Keratinocyte (primary cell): ENCODE measurements at regions not wholly inside any gene's neighbourhood (a gene's known extent, or its start where the extent isn't known, plus 50 kb on each side); places are given as distances from the start of the nearest gene placed in this dataset.

Experiments
- DNase-seq: peaks from one replicate; pipeline ENCODE4 v3.0.0-alpha.2; 2011; ENCODE audit warnings: low read depth, missing footprints, low spot score
- FAIRE-seq: peaks from 2 replicates; lab custom pipeline; 2011; peaks lifted over from hg19 to GRCh38; lab: Jason Lieb, UNC
- H2AFZ ChIP-seq: 2 replicates; pipeline ENCODE4 v1.6.0; 2012; ENCODE audit warnings: low read length, control low read depth, inconsistent platforms; ENCODE audit not compliant: control insufficient read depth
- H3K27ac ChIP-seq: 2 replicates; pipeline ENCODE4 v1.5.1; 2011; ENCODE audit warnings: low read length; ENCODE audit not compliant: control insufficient read depth, insufficient read depth
- H3K27me3 ChIP-seq: 3 replicates; pipeline ENCODE4 v1.6.0; 2011; ENCODE audit warnings: low read length; ENCODE audit not compliant: control insufficient read depth, insufficient read depth; ENCODE audit errors: extremely low read depth
- H3K36me3 ChIP-seq, 2 experiments: 2 replicates in 1 of 2; 3 replicates in 1 of 2; pipeline ENCODE4 v1.5.1; 2011; ENCODE audit warnings: low read length in 2 of 2, mild to moderate bottlenecking in 1 of 2; ENCODE audit not compliant: control insufficient read depth in 2 of 2, insufficient read depth in 2 of 2; ENCODE audit errors: extremely low read depth in 1 of 2
- H3K4me1 ChIP-seq: 3 replicates; pipeline ENCODE4 v1.5.1; 2011; ENCODE audit warnings: low read length; ENCODE audit not compliant: control insufficient read depth, insufficient read depth; ENCODE audit errors: extremely low read depth
- H3K4me2 ChIP-seq: 3 replicates; pipeline ENCODE4 v1.6.0; 2011; ENCODE audit warnings: low read depth, low read length; ENCODE audit not compliant: control insufficient read depth, insufficient read depth; ENCODE audit errors: extremely low read depth
- H3K4me3 ChIP-seq, 3 experiments: fragments of 200-600 bp in 1 of 3; sonication (generic) in 1 of 3; 2 replicates in 2 of 3; 3 replicates in 1 of 3; pipeline ENCODE4 v1.5.1; 2011 to 2016; ENCODE audit warnings: low read length in 3 of 3, mild to moderate bottlenecking in 3 of 3, control low read depth in 2 of 3, inconsistent platforms in 1 of 3, low read depth in 1 of 3, mixed read lengths in 1 of 3, mixed run types in 1 of 3, moderate library complexity in 1 of 3; ENCODE audit not compliant: control insufficient read depth in 2 of 3, insufficient read depth in 2 of 3; ENCODE audit errors: extremely low read depth in 1 of 3
- H3K79me2 ChIP-seq: 2 replicates; pipeline ENCODE4 v1.6.0; 2012; ENCODE audit warnings: low read length; ENCODE audit not compliant: control insufficient read depth, insufficient read depth
- H3K9ac ChIP-seq: 3 replicates; pipeline ENCODE4 v1.6.0; 2011; ENCODE audit warnings: low read length; ENCODE audit not compliant: control insufficient read depth, insufficient read depth; ENCODE audit errors: extremely low read depth
- H3K9me1 ChIP-seq: 3 replicates; pipeline ENCODE4 v1.6.0; 2011; ENCODE audit warnings: low read length; ENCODE audit not compliant: control insufficient read depth, insufficient read depth; ENCODE audit errors: extremely low read depth
- H3K9me3 ChIP-seq: 2 replicates; pipeline ENCODE4 v1.5.1; 2012; ENCODE audit warnings: low read depth, low read length; ENCODE audit not compliant: control insufficient read depth
- H4K20me1 ChIP-seq: 3 replicates; pipeline ENCODE4 v1.6.0; 2011; ENCODE audit warnings: low read length; ENCODE audit not compliant: control insufficient read depth, insufficient read depth; ENCODE audit errors: extremely low read depth
- CTCF ChIP-seq, 3 experiments: IDR thresholded peaks in 1 of 3; conservative IDR thresholded peaks in 1 of 3; optimal IDR thresholded peaks in 1 of 3; 2 replicates in 2 of 3; 3 replicates in 1 of 3; pipeline versions ENCODE3 to v1.5.1; 2011; ENCODE audit warnings: low read length in 3 of 3, mild to moderate bottlenecking in 3 of 3, moderate library complexity in 2 of 3, control low read depth in 1 of 3, inconsistent platforms in 1 of 3; ENCODE audit not compliant: insufficient read depth in 2 of 3; ENCODE audit errors: extremely low read depth in 1 of 3
- EZH2 ChIP-seq: IDR thresholded peaks from one replicate; pipeline ENCODE4 v1.6.1; 2012; ENCODE audit warnings: inconsistent platforms, mild to moderate bottlenecking, low read length, moderate library complexity
- dilution Hi-C: fragments of 300-500 bp; cut with MboI; formaldehyde crosslinking; loops from one replicate; pipeline ENCODE4 v1.7.0; 2020; ENCODE audit warnings: low sequenced_read_pairs; ENCODE audit not compliant: extremely low pct_ligation_motif_present

- no peak for FAIRE-seq
- dilution Hi-C loops = no loop called here
These were observed 267.6 kb downstream of the GPAM start for GRCh38 chr10:111916011-111916410.

GRCh38 chr10:111921821-111922220, 261.7 kb downstream of the GPAM start:
- FAIRE-seq (no peak), DNase-seq (no peak)
- H3K4me3 ChIP-seq = no peak overlapping the region
- dilution Hi-C loops = no loop called here
- no peaks in the 10 kb centered on the region for H4K20me1 ChIP-seq
- no peaks in the 10 kb centered on the region for H3K36me3 ChIP-seq
- no peaks in the 10 kb centered on the region for H3K9me3 ChIP-seq
- H3K4me2 ChIP-seq = no peak overlapping the region
- no peak overlapping the region for H2AFZ ChIP-seq
- H3K9me1 ChIP-seq = no peaks in the 10 kb centered on the region
- no peaks in the 10 kb centered on the region for H3K79me2 ChIP-seq
- no peak overlapping the region for H3K27ac ChIP-seq
- TF ChIP-seq CTCF (optimal IDR thresholded peaks at IDR 0.05 in 1 of 3, IDR thresholded peaks at IDR 0.05 in 1 of 3, conservative IDR thresholded peaks at IDR 0.05 in 1 of 3; ENCODE audit: extremely low read depth in 1 of 3, insufficient read depth in 2 of 3, low read length in 3 of 3) (no peak), EZH2 (no peak)
- H3K4me1 ChIP-seq = no peaks in the 10 kb centered on the region
- no peak overlapping the region for H3K9ac ChIP-seq
- no peaks in the 10 kb centered on the region for H3K27me3 ChIP-seq

More at GRCh38 chr10:111916011-111916410, 267.6 kb downstream of the GPAM start:
- TF ChIP-seq EZH2 (no peak), CTCF (optimal IDR thresholded peaks at IDR 0.05 in 1 of 3, IDR thresholded peaks at IDR 0.05 in 1 of 3, conservative IDR thresholded peaks at IDR 0.05 in 1 of 3; ENCODE audit: extremely low read depth in 1 of 3, insufficient read depth in 2 of 3, low read length in 3 of 3) (no peak)
- Histone ChIP-seq H3K9me1 (no peaks in the 10 kb centered on the region), H3K4me1 (no peaks in the 10 kb centered on the region), H4K20me1 (no peaks in the 10 kb centered on the region), H3K4me3 (no peak overlapping the region), H3K9ac (no peak overlapping the region), H3K27ac (no peak overlapping the region), H2AFZ (no peak overlapping the region), H3K36me3 (no peaks in the 10 kb centered on the region), H3K4me2 (no peak overlapping the region), H3K9me3 (no peaks in the 10 kb centered on the region), H3K27me3 (no peaks in the 10 kb centered on the region), H3K79me2 (no peaks in the 10 kb centered on the region)
- no peak for DNase-seq
